CD14-positive monocyte (primary cell): ENCODE measurements at regions not wholly inside any gene's neighbourhood (a gene's known extent, or its start where the extent isn't known, plus 50 kb on each side); places are given as distances from the start of the nearest gene placed in this dataset.

Source experiments
- DNase-seq, 3 donors: peaks; one replicate each; pipeline ENCODE4 v3.0.0-alpha.2; 2011 to 2022
- H2AFZ ChIP-seq: 2 replicates; pipeline ENCODE4 v1.6.0; 2012; ENCODE audit warnings: mild to moderate bottlenecking, low read depth, low read length, inconsistent platforms; ENCODE audit not compliant: insufficient read depth, poor library complexity, severe bottlenecking
- H3K27ac ChIP-seq, 2 donors: 1 replicate in 1 of 2; 2 replicates in 1 of 2; pipeline ENCODE4 v1.5.1; 2012 to 2013; ENCODE audit warnings: low read length in 2 of 2, control low read depth in 1 of 2, inconsistent platforms in 1 of 2, low read depth in 1 of 2, mild to moderate bottlenecking in 1 of 2
- H3K27me3 ChIP-seq, 2 donors: one replicate each; pipeline versions ENCODE4 v1.6.0 to v1.6.1; 2011 to 2013; ENCODE audit warnings: low read length in 2 of 2; ENCODE audit not compliant: control insufficient read depth in 2 of 2, insufficient read depth in 2 of 2
- H3K36me3 ChIP-seq, 2 donors: replicated peaks in 1 of 2; 1 replicate in 1 of 2; 2 replicates in 1 of 2; pipeline versions ENCODE4 v1.5.1 to v1.6.1; 2012 to 2013; ENCODE audit warnings: low read length in 2 of 2, control low read depth in 1 of 2, inconsistent platforms in 1 of 2, mild to moderate bottlenecking in 1 of 2; ENCODE audit not compliant: insufficient read depth in 2 of 2, control insufficient read depth in 1 of 2
- H3K4me1 ChIP-seq, 2 donors: 1 replicate in 1 of 2; 2 replicates in 1 of 2; pipeline versions ENCODE4 v1.5.1 to v1.6.1; 2012 to 2013; ENCODE audit warnings: low read length in 2 of 2, control low read depth in 1 of 2, inconsistent platforms in 1 of 2, mild to moderate bottlenecking in 1 of 2, moderate library complexity in 1 of 2; ENCODE audit not compliant: insufficient read depth in 2 of 2, control insufficient read depth in 1 of 2
- H3K4me2 ChIP-seq: replicated peaks from 2 replicates; pipeline ENCODE3; 2012; ENCODE audit warnings: low read length, moderate library complexity, mild to moderate bottlenecking; ENCODE audit not compliant: poor library complexity, severe bottlenecking; ENCODE audit errors: extremely low read depth
- H3K4me3 ChIP-seq, 3 experiments: fragments of 200-600 bp in 1 of 3; sonication (generic) in 1 of 3; replicated peaks in 1 of 3; 1 replicate in 2 of 3; 2 replicates in 1 of 3; pipeline ENCODE4 v1.5.1; 2011 to 2013; ENCODE audit warnings: low read length in 3 of 3, mild to moderate bottlenecking in 3 of 3, control low read depth in 2 of 3, low read depth in 2 of 3, inconsistent platforms in 1 of 3, moderate library complexity in 1 of 3
- H3K79me2 ChIP-seq: 2 replicates; pipeline ENCODE4 v1.6.0; 2012; ENCODE audit warnings: mild to moderate bottlenecking, control low read depth, inconsistent platforms, low read length, moderate library complexity; ENCODE audit not compliant: insufficient read depth
- H3K9ac ChIP-seq: 2 replicates; pipeline ENCODE4 v1.6.0; 2017; ENCODE audit warnings: low read length, mild to moderate bottlenecking; ENCODE audit not compliant: insufficient read depth, poor library complexity, severe bottlenecking
- H3K9me3 ChIP-seq, 2 donors: replicated peaks in 1 of 2; 1 replicate in 1 of 2; 2 replicates in 1 of 2; pipeline versions ENCODE4 v1.5.1 to v1.6.1; 2012 to 2013; ENCODE audit warnings: low read length in 2 of 2, control low read depth in 1 of 2; ENCODE audit not compliant: control insufficient read depth in 1 of 2, insufficient read depth in 1 of 2
- H4K20me1 ChIP-seq: 2 replicates; pipeline ENCODE4 v1.6.0; 2012; ENCODE audit warnings: mild to moderate bottlenecking, low read length, control low read depth, moderate library complexity; ENCODE audit not compliant: insufficient read depth
- H3K27ac Mint-ChIP-seq, 7 donors: one replicate each; pipeline ENCODE4 v1.8.0; 2020; ENCODE audit warnings: mild to moderate bottlenecking in 7 of 7, mixed read lengths in 7 of 7, moderate library complexity in 6 of 7, inconsistent platforms in 2 of 7
- H3K27me3 Mint-ChIP-seq, 3 donors: one replicate each; pipeline ENCODE4 v1.8.0; 2021 to 2022; ENCODE audit warnings: low read depth in 3 of 3, mild to moderate bottlenecking in 3 of 3, mixed read lengths in 3 of 3, moderate library complexity in 3 of 3, inconsistent platforms in 1 of 3
- H3K36me3 Mint-ChIP-seq, 2 donors: one replicate each; pipeline ENCODE4 v1.8.0; 2020; ENCODE audit warnings: mixed read lengths in 2 of 2, inconsistent platforms in 1 of 2, mild to moderate bottlenecking in 1 of 2
- H3K4me1 Mint-ChIP-seq: one replicate; pipeline ENCODE4 v1.8.0; 2020; ENCODE audit warnings: mild to moderate bottlenecking, mixed read lengths
- H3K4me3 Mint-ChIP-seq, 2 donors: one replicate each; pipeline ENCODE4 v1.8.0; 2020; ENCODE audit warnings: mild to moderate bottlenecking in 2 of 2, mixed read lengths in 2 of 2, moderate library complexity in 1 of 2
- H3K9me3 Mint-ChIP-seq, 7 donors: one replicate each; pipeline ENCODE4 v1.8.0; 2020 to 2022; ENCODE audit warnings: mixed read lengths in 7 of 7, mild to moderate bottlenecking in 6 of 7, moderate library complexity in 6 of 7, inconsistent platforms in 2 of 7
- WGBS: methylation state at CpG from one replicate; pipeline ENCODE4 v1.1.5; 2013; ENCODE audit warnings: missing lambda C conversion rate; ENCODE audit not compliant: insufficient coverage; 5-methylcytosine and 5-hydroxymethylcytosine counted together
- intact Hi-C, 2 donors: fragments of 100-400 bp; cut with micrococcal nuclease; formaldehyde crosslinking; loops; one replicate each; pipeline versions ENCODE4 v1.15.0 to v1.15.1; 2023
- TF ChIP-seq, protein P1 (sequence below): fragments of 200-600 bp; IDR thresholded peaks from one replicate; pipeline ENCODE4 v1.8.0; 2022; ENCODE audit warnings: antibody characterized with exemption, mild to moderate bottlenecking

DNA sequence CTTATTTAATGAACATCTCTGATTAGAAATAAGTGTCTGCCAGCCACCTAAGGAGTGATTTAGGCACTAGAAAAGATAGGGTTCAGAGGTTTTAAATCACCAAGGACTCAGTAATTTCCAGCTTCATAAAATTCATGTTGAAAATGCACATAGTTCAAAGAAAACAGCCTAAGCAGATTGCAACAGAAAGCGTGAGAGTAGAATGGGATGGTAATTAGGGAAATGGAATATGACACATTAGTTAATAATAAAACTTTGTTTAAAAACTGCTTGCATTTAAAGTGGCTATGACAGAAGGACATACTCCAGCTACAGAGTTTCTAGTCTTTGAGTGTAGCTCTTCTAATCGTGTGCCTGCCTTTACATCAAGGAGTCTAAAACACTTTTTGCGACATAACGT lies 490.8 kb downstream of the TLE4 start:
- Mint-ChIP-seq H3K9me3 (peaks cover 0 to 19% (median 10%) of the 10 kb centered on the region in 7 donors), H3K4me3 (no peak overlapping the region), H3K36me3 (no peaks in the 10 kb centered on the region), H3K27me3 (no peaks in the 10 kb centered on the region), H3K4me1 (no peaks in the 10 kb centered on the region), H3K27ac (no peak overlapping the region)
- WGBS = no CpG with 5 or more reads among the region's 4 CpGs
- Histone ChIP-seq H4K20me1 (no peaks in the 10 kb centered on the region), H3K4me1 (no peaks in the 10 kb centered on the region), H3K4me2 (no peak overlapping the region), H2AFZ (no peak overlapping the region), H3K9me3 (peaks cover 7 to 11% of the 10 kb centered on the region in 2 donors), H3K36me3 (no peaks in the 10 kb centered on the region), H3K79me2 (no peaks in the 10 kb centered on the region), H3K9ac (no peak overlapping the region), H3K27me3 (no peaks in the 10 kb centered on the region), H3K27ac (no peak overlapping the region), H3K4me3 (no peak overlapping the region)
- no peak for DNase-seq
- TF ChIP-seq, protein P1, sequence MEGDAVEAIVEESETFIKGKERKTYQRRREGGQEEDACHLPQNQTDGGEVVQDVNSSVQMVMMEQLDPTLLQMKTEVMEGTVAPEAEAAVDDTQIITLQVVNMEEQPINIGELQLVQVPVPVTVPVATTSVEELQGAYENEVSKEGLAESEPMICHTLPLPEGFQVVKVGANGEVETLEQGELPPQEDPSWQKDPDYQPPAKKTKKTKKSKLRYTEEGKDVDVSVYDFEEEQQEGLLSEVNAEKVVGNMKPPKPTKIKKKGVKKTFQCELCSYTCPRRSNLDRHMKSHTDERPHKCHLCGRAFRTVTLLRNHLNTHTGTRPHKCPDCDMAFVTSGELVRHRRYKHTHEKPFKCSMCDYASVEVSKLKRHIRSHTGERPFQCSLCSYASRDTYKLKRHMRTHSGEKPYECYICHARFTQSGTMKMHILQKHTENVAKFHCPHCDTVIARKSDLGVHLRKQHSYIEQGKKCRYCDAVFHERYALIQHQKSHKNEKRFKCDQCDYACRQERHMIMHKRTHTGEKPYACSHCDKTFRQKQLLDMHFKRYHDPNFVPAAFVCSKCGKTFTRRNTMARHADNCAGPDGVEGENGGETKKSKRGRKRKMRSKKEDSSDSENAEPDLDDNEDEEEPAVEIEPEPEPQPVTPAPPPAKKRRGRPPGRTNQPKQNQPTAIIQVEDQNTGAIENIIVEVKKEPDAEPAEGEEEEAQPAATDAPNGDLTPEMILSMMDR = no peak
- intact Hi-C loops = no loop called here

DNA sequence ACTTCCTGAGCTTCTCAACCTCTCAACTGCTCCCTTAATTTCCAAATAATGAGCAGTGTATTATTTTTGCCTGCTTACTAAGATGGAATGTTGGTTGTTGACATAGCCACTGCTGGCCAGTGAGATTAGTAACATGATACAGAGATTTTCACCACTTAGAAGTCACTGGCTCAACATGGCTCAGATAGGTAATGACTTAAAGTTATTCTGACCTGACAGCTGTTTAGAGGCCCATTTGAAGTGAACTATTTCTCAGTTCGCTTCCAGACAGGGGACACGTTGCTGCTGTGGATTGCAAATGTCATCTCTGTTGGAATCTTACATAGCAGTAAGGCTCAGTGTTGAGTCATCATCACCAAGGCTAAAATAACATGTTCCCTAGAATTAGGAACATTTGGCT lies 490.2 kb downstream of the TLE4 start:
- no peak overlapping the region for H3K9ac ChIP-seq
- H3K9me3 ChIP-seq = peaks cover 7 to 11% of the 10 kb centered on the region in 2 donors
- 60% methylated on average over 2 of the region's 2 CpGs for WGBS
- H3K4me1 ChIP-seq = no peaks in the 10 kb centered on the region
- no peak overlapping the region for H2AFZ ChIP-seq
- H3K4me3 ChIP-seq = no peak overlapping the region
- Mint-ChIP-seq H3K9me3 (peaks cover 0 to 18% (median 10%) of the 10 kb centered on the region in 7 donors), H3K27me3 (no peaks in the 10 kb centered on the region), H3K4me3 (no peak overlapping the region), H3K4me1 (no peaks in the 10 kb centered on the region), H3K36me3 (no peaks in the 10 kb centered on the region), H3K27ac (no peak overlapping the region)
- intact Hi-C loops = no loop called here
- no peaks in the 10 kb centered on the region for H3K79me2 ChIP-seq
- no peak overlapping the region for H3K4me2 ChIP-seq
- H3K36me3 ChIP-seq = no peaks in the 10 kb centered on the region
- H3K27ac ChIP-seq = no peak overlapping the region
- TF ChIP-seq, protein P1 = no peak
- no peak for DNase-seq
- no peaks in the 10 kb centered on the region for H3K27me3 ChIP-seq
- H4K20me1 ChIP-seq = no peaks in the 10 kb centered on the region
